GM10266 (cell line): ENCODE measurements at regions not wholly inside any gene's neighbourhood (a gene's known extent, or its start where the extent isn't known, plus 50 kb on each side); places are given as distances from the start of the nearest gene placed in this dataset.

Source experiments
- DNase-seq: peaks from one replicate; pipeline ENCODE4 v3.0.0; 2012; ENCODE audit errors: extremely low spot score
- TF ChIP-seq, protein P1 (sequence below): IDR thresholded peaks from 2 replicates; pipeline ENCODE4 v1.5.1; 2012; ENCODE audit warnings: mild to moderate bottlenecking, low read depth; ENCODE audit not compliant: control insufficient read depth, insufficient read depth; ENCODE audit errors: missing control alignments

DNA sequence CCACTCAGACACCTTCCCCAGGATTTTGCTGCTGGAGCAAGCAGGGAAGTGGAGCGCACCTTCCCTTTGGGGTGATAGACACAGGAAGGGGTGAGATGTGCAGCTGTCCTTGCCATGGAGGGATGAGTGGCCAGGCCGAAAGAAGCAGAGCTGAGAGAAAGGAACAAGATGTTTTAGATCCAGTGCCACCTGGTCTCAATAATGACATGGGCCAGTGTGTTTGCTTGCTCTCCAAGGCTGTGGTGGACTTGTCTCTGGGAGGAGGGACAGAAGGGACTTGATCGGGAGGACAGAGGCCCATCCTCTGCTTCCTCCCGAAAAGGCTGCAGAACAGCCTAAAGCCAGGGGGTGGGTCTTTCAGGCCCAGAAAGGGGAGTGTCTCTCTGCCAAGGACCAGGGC, 61.7 kb upstream of the CCDC167 start:
- TF ChIP-seq, protein P1, sequence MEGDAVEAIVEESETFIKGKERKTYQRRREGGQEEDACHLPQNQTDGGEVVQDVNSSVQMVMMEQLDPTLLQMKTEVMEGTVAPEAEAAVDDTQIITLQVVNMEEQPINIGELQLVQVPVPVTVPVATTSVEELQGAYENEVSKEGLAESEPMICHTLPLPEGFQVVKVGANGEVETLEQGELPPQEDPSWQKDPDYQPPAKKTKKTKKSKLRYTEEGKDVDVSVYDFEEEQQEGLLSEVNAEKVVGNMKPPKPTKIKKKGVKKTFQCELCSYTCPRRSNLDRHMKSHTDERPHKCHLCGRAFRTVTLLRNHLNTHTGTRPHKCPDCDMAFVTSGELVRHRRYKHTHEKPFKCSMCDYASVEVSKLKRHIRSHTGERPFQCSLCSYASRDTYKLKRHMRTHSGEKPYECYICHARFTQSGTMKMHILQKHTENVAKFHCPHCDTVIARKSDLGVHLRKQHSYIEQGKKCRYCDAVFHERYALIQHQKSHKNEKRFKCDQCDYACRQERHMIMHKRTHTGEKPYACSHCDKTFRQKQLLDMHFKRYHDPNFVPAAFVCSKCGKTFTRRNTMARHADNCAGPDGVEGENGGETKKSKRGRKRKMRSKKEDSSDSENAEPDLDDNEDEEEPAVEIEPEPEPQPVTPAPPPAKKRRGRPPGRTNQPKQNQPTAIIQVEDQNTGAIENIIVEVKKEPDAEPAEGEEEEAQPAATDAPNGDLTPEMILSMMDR: no peak
- no peak for DNase-seq

GRCh38 chr6:37560737-37561103, 61.0 kb upstream of the CCDC167 start:
- TF ChIP-seq, protein P1: no peak

DNA sequence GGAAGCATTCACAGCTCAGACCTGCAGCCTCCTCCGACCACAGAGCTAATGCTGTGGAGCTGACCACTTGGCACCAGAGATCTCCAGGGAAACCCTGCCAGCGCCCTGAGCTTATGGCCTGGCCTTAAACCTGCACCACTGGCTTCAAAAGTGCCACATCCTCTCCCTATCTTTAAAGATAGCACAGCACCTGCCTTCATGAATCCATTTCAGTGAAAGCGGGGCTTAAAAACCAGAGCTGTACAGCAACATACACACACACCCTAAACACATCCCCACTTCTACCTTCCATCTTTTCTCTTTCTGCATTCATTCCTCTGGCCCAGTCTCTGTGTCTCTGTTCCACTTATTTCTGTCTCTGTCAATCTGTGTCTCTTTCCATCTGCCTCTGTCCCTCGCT, 59.8 kb upstream of the CCDC167 start:
- TF ChIP-seq, protein P1: no peak
- no peak for DNase-seq

More at GRCh38 chr6:37560737-37561103, 61.0 kb upstream of the CCDC167 start:
- DNase-seq: no peak

- DNase-seq: no peak
Observed at GRCh38 chr6:37559050-37559449, 59.4 kb upstream of the CCDC167 start.

GRCh38 chr6:37558646-37559045, 59.0 kb upstream of the CCDC167 start:
- DNase-seq: no peak
- TF ChIP-seq, protein P1: no peak

More at GRCh38 chr6:37559050-37559449, 59.4 kb upstream of the CCDC167 start:
- TF ChIP-seq, protein P1: no peak

- TF ChIP-seq, protein P1: no peak
- DNase-seq: no peak
Observed at GRCh38 chr6:37558168-37558567, 58.5 kb upstream of the CCDC167 start.

DNA sequence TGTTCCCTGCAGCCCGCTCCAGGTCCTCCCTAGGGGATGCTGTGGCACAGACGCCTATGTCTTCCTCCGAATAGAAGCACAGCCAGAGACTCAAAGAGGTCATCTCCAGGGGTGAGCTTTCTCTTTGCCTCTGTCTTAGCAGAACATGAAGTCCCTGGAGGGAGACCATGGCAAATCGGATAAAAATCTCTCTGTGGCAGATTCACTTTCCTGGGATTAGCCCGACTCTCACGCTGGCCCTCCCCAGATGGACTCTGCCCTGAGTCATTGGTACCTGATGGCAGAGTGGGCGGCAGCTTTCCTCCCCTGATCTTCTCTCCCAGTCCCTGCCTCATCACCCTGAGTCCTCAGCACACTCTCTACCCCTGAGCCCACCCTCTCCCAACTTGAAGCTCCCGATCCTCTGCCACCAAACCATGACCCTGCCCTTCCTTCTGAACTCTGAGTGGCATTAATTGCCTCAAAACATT, 58.0 kb upstream of the CCDC167 start:
- no peak for DNase-seq
- TF ChIP-seq, protein P1: no peak
